HG02798 (cell line): ENCODE measurements at regions not wholly inside any gene's neighbourhood (a gene's known extent, or its start where the extent isn't known, plus 50 kb on each side); places are given as distances from the start of the nearest gene placed in this dataset.
"Not testable (repeated sequence)": the region's sequence is repeated elsewhere in the genome, so short reads cannot be mapped to it uniquely, and the experiment has no call there.

Experiments
- ATAC-seq: cut with Tn5 transposase; IDR thresholded peaks from one replicate; pipeline ENCODE4 v1.9.1; 2021; ENCODE audit warnings: mild to moderate bottlenecking; ENCODE audit not compliant: unreplicated experiment, poor library complexity

GRCh38 chr1:95850165-95850649 is 616.2 kb downstream of the RWDD3 start:
- no peak for ATAC-seq

GRCh38 chr1:95850763-95851162 is 616.8 kb downstream of the RWDD3 start:
- ATAC-seq: no peak

- ATAC-seq: no peak
Observed at GRCh38 chr1:95852483-95853070, 618.6 kb downstream of the RWDD3 start.

GRCh38 chr1:95854457-95854856 is 620.4 kb downstream of the RWDD3 start:
- ATAC-seq: no peak

- ATAC-seq: no peak
Observed at GRCh38 chr1:95863086-95863485, 629.1 kb downstream of the RWDD3 start.

- ATAC-seq: no peak
Observed at GRCh38 chr1:95865769-95866168, 631.8 kb downstream of the RWDD3 start.

DNA sequence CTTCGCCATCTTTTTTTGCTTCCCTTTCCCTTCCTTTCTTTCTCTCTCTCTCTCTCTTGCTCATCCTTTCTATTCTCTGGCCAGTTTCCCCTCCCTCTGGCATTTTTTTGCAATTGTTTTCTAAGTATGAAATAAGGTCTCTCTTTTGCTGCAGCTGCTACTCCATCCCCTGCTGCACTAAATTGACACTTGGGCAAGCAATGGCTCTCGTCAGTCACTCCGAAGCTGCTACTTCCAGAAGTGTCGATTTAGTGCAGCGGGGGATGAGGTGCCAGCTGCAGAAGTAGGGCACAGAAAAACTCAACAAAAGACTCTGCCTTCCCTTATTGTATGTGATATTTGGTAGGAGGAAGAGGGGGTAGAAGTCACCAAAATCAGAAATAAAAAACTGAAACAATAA is 642.3 kb downstream of the RWDD3 start:
- no peak for ATAC-seq

- ATAC-seq: no peak
Observed at GRCh38 chr1:95879498-95880050, 645.6 kb downstream of the RWDD3 start.

- ATAC-seq: no peak
Observed at GRCh38 chr1:95888941-95889390, 655.0 kb downstream of the RWDD3 start.

GRCh38 chr1:95889400-95889799 is 655.4 kb downstream of the RWDD3 start:
- ATAC-seq: no peak

GRCh38 chr1:95893921-95894320 is 659.9 kb downstream of the RWDD3 start:
- no peak for ATAC-seq

- no peak for ATAC-seq
Observed at GRCh38 chr1:95903060-95903459, 669.0 kb downstream of the RWDD3 start.

GRCh38 chr1:95905818-95906395 is 671.9 kb downstream of the RWDD3 start:
- ATAC-seq: no peak

DNA sequence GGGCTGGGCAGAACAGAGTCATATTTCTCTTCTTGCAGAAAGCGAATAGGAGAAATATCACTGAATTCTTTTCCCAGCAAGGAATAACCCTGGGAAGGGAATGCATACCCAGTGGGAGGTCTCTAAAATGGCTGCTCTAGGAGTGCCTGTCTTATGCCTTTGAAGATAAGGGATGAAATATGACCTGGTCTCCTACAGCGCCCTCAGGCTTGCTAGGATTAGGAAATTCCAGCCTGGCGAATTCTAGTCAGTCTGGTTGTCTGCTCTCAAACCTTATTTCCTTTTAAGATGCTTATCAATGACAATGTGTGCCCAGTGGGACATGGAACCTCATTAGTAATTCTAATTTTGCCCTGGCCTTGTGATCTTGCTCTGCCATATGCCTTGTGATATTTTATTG is 677.7 kb downstream of the RWDD3 start:
- not testable (repeated sequence) for ATAC-seq

GRCh38 chr1:95916616-95917015 is 682.6 kb downstream of the RWDD3 start:
- ATAC-seq: no peak

DNA sequence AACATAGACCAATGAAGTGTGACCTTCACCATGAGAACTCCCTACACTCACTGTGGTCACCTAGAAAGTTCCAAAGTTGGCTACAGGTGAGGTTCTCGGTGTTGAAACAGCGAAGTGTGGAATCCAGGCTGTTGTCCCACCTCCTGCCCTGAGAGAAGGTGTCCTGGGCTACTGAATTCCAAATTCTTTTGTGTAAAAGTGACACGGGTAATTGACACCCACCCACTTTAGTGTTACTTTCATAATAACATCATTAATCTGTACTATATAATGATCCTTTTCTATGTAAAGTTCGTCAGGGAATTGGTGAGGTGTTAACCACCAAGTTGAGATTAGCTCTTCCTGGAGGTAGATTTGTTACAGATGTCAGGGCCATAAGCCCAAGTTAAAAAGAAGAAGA is 690.7 kb downstream of the RWDD3 start:
- ATAC-seq: no peak

DNA sequence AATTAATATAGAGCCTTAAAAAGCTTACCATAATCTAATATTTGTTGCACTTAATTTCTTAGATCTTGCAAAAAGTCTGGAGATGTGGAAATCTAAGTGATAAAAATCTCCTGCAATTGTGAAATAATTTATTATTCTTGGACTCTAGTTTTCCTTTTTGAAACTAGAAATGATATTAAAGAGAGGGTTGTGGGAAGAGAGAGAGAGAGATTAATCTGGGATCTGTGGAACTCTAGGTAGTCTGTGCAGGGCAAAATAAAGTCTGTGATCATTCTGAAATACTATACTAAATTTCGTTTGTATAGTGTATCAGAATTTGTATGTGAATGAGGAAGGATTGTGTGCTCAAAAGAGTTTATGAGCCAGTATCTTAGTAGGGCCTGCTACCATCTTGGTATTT is 692.3 kb downstream of the RWDD3 start:
- no peak for ATAC-seq

DNA sequence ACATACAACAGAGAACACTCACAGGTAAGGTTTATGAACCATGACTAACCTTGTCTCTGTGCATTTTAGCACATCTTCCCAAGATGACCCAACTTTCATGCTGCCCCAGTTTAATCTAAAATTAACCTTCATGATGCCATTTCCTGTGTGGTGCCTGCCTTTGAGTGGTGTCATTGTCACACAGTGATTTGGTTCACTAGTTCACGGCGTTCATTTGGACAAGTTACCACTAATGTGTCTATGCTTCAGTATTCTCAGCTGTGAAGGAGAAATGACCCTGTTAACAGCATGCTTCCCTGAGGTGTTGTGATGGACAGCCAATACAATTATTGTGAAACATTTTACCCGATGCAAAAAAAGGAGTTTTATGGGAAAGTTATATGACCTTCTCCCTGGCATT is 693.1 kb downstream of the RWDD3 start:
- ATAC-seq: no peak

DNA sequence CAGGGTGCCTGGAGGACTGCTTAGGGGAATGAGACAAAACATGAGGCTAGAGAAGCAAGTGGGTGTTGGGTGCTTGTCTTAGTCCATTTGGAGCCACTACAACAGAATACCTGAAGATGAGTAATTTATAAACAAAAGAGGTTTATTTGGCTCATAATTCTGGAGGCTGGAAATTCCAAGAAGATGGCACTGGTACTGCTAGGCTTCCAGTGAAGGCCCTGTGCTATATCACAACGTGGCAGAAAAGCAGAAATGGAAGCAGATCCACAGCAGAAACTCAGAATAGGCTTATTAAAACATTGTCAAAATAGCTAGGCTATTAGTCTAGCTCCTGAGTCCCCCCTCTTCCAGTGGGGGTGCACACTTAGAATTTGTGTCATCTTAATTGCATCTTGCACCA is 701.7 kb downstream of the RWDD3 start:
- ATAC-seq: no peak

GRCh38 chr1:95941121-95941798 is 707.2 kb downstream of the RWDD3 start:
- ATAC-seq: no peak

- ATAC-seq: no peak
Observed at GRCh38 chr1:95948023-95948422, 714.0 kb downstream of the RWDD3 start.
